Smooth muscle cell (in vitro differentiated cells): ENCODE measurements at regions not wholly inside any gene's neighbourhood (a gene's known extent, or its start where the extent isn't known, plus 50 kb on each side); places are given as distances from the start of the nearest gene placed in this dataset.

Source experiments
- DNase-seq: peaks from one replicate; lab custom pipeline; 2025; ENCODE audit not compliant: unreplicated experiment; lab: John Stamatoyannopoulos, UW
- H2AFZ ChIP-seq: fragments of 200-600 bp; sonication (generic); 2 replicates; pipeline ENCODE4 v1.6.0; 2016; ENCODE audit warnings: antibody characterized with exemption, low read depth, mild to moderate bottlenecking
- H3F3A ChIP-seq: fragments of 200-600 bp; sonication (generic); 2 replicates; pipeline ENCODE4 v1.6.0; 2017; ENCODE audit warnings: antibody characterized with exemption, low read depth
- H3K27ac ChIP-seq: fragments of 200-600 bp; sonication (generic); 2 replicates; pipeline ENCODE4 v1.5.1; 2016; ENCODE audit warnings: low read depth, mild to moderate bottlenecking
- H3K27me3 ChIP-seq: fragments of 200-600 bp; sonication (generic); 2 replicates; pipeline ENCODE4 v1.6.1; 2016; ENCODE audit warnings: low read depth, mild to moderate bottlenecking
- H3K36me3 ChIP-seq: fragments of 200-600 bp; sonication (generic); 2 replicates; pipeline ENCODE4 v1.5.1; 2016; ENCODE audit warnings: low read depth
- H3K4me1 ChIP-seq: fragments of 200-600 bp; sonication (generic); 2 replicates; pipeline ENCODE4 v1.5.1; 2016; ENCODE audit warnings: low read depth
- H3K4me2 ChIP-seq: fragments of 200-600 bp; sonication (generic); 2 replicates; pipeline ENCODE4 v1.6.0; 2016; ENCODE audit warnings: mild to moderate bottlenecking
- H3K4me3 ChIP-seq: fragments of 200-600 bp; sonication (generic); 2 replicates; pipeline ENCODE4 v1.5.1; 2016; ENCODE audit warnings: mild to moderate bottlenecking
- H3K79me2 ChIP-seq: fragments of 200-600 bp; sonication (generic); 2 replicates; pipeline ENCODE4 v1.6.0; 2016; ENCODE audit warnings: low read depth, mild to moderate bottlenecking
- H3K9ac ChIP-seq: fragments of 200-600 bp; sonication (generic); 2 replicates; pipeline ENCODE4 v1.6.0; 2016; ENCODE audit warnings: low read depth
- H3K9me3 ChIP-seq: fragments of 200-600 bp; sonication (generic); replicated peaks from 2 replicates; pipeline ENCODE4 v1.5.1; 2016; ENCODE audit warnings: low read depth
- H4K20me1 ChIP-seq: fragments of 200-600 bp; sonication (generic); 2 replicates; pipeline ENCODE4 v1.6.0; 2016; ENCODE audit warnings: low read depth
- CTCF ChIP-seq: fragments of 200-600 bp; sonication (generic); IDR thresholded peaks from 2 replicates; pipeline ENCODE4 v1.5.1; 2017; ENCODE audit warnings: borderline replicate concordance, mild to moderate bottlenecking, antibody characterized with exemption; ENCODE audit not compliant: insufficient read depth, poor library complexity, severe bottlenecking
- WGBS: methylation state at CpG from one replicate; pipeline ENCODE4 v1.1.7; 2016; ENCODE audit warnings: low lambda C conversion rate; 5-methylcytosine and 5-hydroxymethylcytosine counted together

- H3K4me3 ChIP-seq: no peak overlapping the region
- no peaks in the 10 kb centered on the region for H3K9me3 ChIP-seq
- no peaks in the 10 kb centered on the region for H3K36me3 ChIP-seq
- no peak overlapping the region for H3K27ac ChIP-seq
- H3K79me2 ChIP-seq: no peaks in the 10 kb centered on the region
- no peaks in the 10 kb centered on the region for H3F3A ChIP-seq
- no peak overlapping the region for H2AFZ ChIP-seq
- H3K9ac ChIP-seq: no peak overlapping the region
- no peaks in the 10 kb centered on the region for H4K20me1 ChIP-seq
- no peak for DNase-seq
- no peak overlapping the region for H3K4me2 ChIP-seq
- H3K4me1 ChIP-seq: no peaks in the 10 kb centered on the region
- no peaks in the 10 kb centered on the region for H3K27me3 ChIP-seq
- no peak for TF ChIP-seq CTCF
- WGBS: 79% methylated on average over 4 of the region's 4 CpGs
Measured at GRCh38 chr11:107247167-107247861, 210.3 kb downstream of the CWF19L2 start.

GRCh38 chr11:107243929-107244328 lies 213.7 kb downstream of the CWF19L2 start:
- DNase-seq: no peak
- TF ChIP-seq CTCF: no peak
- no peaks in the 10 kb centered on the region for H3F3A ChIP-seq
- WGBS: 89% methylated on average over 1 of the region's 1 CpG
- H3K79me2 ChIP-seq: no peaks in the 10 kb centered on the region
- H3K27me3 ChIP-seq: no peaks in the 10 kb centered on the region
- H3K27ac ChIP-seq: no peak overlapping the region
- no peak overlapping the region for H3K9ac ChIP-seq
- no peaks in the 10 kb centered on the region for H3K9me3 ChIP-seq
- H2AFZ ChIP-seq: no peak overlapping the region
- H3K4me3 ChIP-seq: no peak overlapping the region
- H3K4me1 ChIP-seq: no peaks in the 10 kb centered on the region
- H3K4me2 ChIP-seq: no peak overlapping the region
- H4K20me1 ChIP-seq: no peaks in the 10 kb centered on the region
- H3K36me3 ChIP-seq: no peaks in the 10 kb centered on the region

GRCh38 chr11:107232451-107232850 lies 214.2 kb upstream of the GUCY1A2 start:
- H3F3A ChIP-seq: no peaks in the 10 kb centered on the region
- no peak overlapping the region for H3K4me3 ChIP-seq
- H3K4me2 ChIP-seq: no peak overlapping the region
- TF ChIP-seq CTCF: no peak
- no peaks in the 10 kb centered on the region for H3K27me3 ChIP-seq
- H3K4me1 ChIP-seq: no peaks in the 10 kb centered on the region
- no peak for DNase-seq
- H3K36me3 ChIP-seq: no peaks in the 10 kb centered on the region
- no peaks in the 10 kb centered on the region for H4K20me1 ChIP-seq
- H3K79me2 ChIP-seq: no peaks in the 10 kb centered on the region
- no peak overlapping the region for H3K27ac ChIP-seq
- H3K9ac ChIP-seq: no peak overlapping the region
- H3K9me3 ChIP-seq: no peaks in the 10 kb centered on the region
- H2AFZ ChIP-seq: no peak overlapping the region

- Histone ChIP-seq H3K79me2 (no peaks in the 10 kb centered on the region), H4K20me1 (no peaks in the 10 kb centered on the region), H3K36me3 (no peaks in the 10 kb centered on the region), H2AFZ (no peak overlapping the region), H3K9me3 (no peaks in the 10 kb centered on the region), H3F3A (no peaks in the 10 kb centered on the region), H3K4me3 (no peak overlapping the region), H3K4me2 (no peak overlapping the region), H3K27ac (no peak overlapping the region), H3K9ac (no peak overlapping the region), H3K27me3 (no peaks in the 10 kb centered on the region), H3K4me1 (no peaks in the 10 kb centered on the region)
- DNase-seq: no peak
- no peak for TF ChIP-seq CTCF
Measured at GRCh38 chr11:107224836-107225235, 206.6 kb upstream of the GUCY1A2 start.
